DOHH2 (cell line): ENCODE measurements at regions not wholly inside any gene's neighbourhood (a gene's known extent, or its start where the extent isn't known, plus 50 kb on each side); places are given as distances from the start of the nearest gene placed in this dataset.

Source experiments
- CTCF ChIP-seq: fragments of 200-600 bp; sonication (generic); IDR thresholded peaks from one replicate; pipeline ENCODE4 v1.5.1; 2014; ENCODE audit warnings: antibody characterized with exemption, mild to moderate bottlenecking, low read depth, low read length; ENCODE audit not compliant: poor library complexity, severe bottlenecking
- EZH2phosphoT487 ChIP-seq: fragments of 200-600 bp; sonication (generic); IDR thresholded peaks from 2 replicates; pipeline ENCODE4 v1.6.1; 2017; ENCODE audit warnings: borderline replicate concordance, mild to moderate bottlenecking, antibody characterized with exemption, low read length, moderate library complexity, mixed read lengths

DNA sequence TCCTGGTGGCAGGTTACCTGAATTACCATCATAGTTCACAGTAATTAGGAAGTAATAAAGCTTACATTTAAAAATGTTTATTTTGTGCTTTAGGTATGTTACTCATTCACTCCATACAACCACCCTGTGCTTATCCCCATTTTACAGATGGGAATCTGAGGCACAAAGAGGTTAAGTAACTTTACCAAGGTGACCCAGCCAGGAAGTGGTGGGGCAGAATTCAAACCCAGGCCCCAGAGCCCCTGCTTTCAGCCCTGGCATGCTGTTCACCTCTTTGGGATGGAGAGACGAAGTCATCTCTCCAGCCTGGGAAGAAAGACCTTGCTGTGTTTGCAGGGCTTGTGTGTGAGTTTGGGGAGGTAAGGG lies 285.6 kb upstream of the TPM1 start:
- TF ChIP-seq CTCF (no peak), EZH2phosphoT487 (no peak)
